ENCODE measurements at regions not wholly inside any gene's neighbourhood (a gene's known extent, or its start where the extent isn't known, plus 50 kb on each side); places are given as distances from the start of the nearest gene placed in this dataset.

- Mint-ChIP-seq H3K4me3 (no peak overlapping the region), H3K27ac (no peak overlapping the region), H3K27me3 (ENCODE audit: low read depth in 3 of 3) (peaks cover 0 to 2% (median 0%) of the 10 kb centered on the region in 3 donors), H3K4me1 (no peaks in the 10 kb centered on the region), H3K9me3 (peaks cover 22 to 54% (median 43%) of the 10 kb centered on the region in 7 donors), H3K36me3 (no peaks in the 10 kb centered on the region)
- H3K36me3 ChIP-seq (replicated peaks in 1 of 2; ENCODE audit: control insufficient read depth in 1 of 2, insufficient read depth in 2 of 2, low read length in 2 of 2) = no peaks in the 10 kb centered on the region
- H3K4me3 ChIP-seq (replicated peaks in 1 of 3; ENCODE audit: low read depth in 2 of 3, low read length in 3 of 3) = no peak overlapping the region
- H2AFZ ChIP-seq (ENCODE audit: insufficient read depth, low read depth, low read length, poor library complexity, severe bottlenecking) = no peak overlapping the region
- no peaks in the 10 kb centered on the region for H3K4me1 ChIP-seq (ENCODE audit: control insufficient read depth in 1 of 2, insufficient read depth in 2 of 2, low read length in 2 of 2)
- no peak overlapping the region for H3K4me2 ChIP-seq (replicated peaks; ENCODE audit: extremely low read depth, low read length, poor library complexity, severe bottlenecking)
- no peak overlapping the region for H3K27ac ChIP-seq (ENCODE audit: low read depth in 1 of 2, low read length in 2 of 2)
- H4K20me1 ChIP-seq (ENCODE audit: insufficient read depth, low read length) = no peaks in the 10 kb centered on the region
- no peaks in the 10 kb centered on the region for H3K79me2 ChIP-seq (ENCODE audit: insufficient read depth, low read length)
- no peaks in the 10 kb centered on the region for H3K27me3 ChIP-seq (ENCODE audit: control insufficient read depth in 2 of 2, insufficient read depth in 2 of 2, low read length in 2 of 2)
- DNase-seq = no peak
- WGBS (ENCODE audit: insufficient coverage) = no CpG with 5 or more reads among the region's 1 CpG
- H3K9ac ChIP-seq (ENCODE audit: insufficient read depth, low read length, poor library complexity, severe bottlenecking) = no peak overlapping the region
- no peak for TF ChIP-seq CTCF (IDR thresholded peaks at IDR 0.05)
- intact Hi-C loops (cut with micrococcal nuclease) = no loop called here
- H3K9me3 ChIP-seq (replicated peaks in 1 of 2; ENCODE audit: control insufficient read depth in 1 of 2, insufficient read depth in 1 of 2, low read length in 2 of 2) = peaks cover 29 to 50% of the 10 kb centered on the region in 2 donors
These were observed 189.2 kb downstream of the UXS1 start for GRCh38 chr2:106004851-106005250.

- Histone ChIP-seq H3K36me3 (replicated peaks in 1 of 2; ENCODE audit: control insufficient read depth in 1 of 2, insufficient read depth in 2 of 2, low read length in 2 of 2) (no peaks in the 10 kb centered on the region), H3K27me3 (ENCODE audit: control insufficient read depth in 2 of 2, insufficient read depth in 2 of 2, low read length in 2 of 2) (no peaks in the 10 kb centered on the region), H3K9ac (ENCODE audit: insufficient read depth, low read length, poor library complexity, severe bottlenecking) (no peak overlapping the region), H3K4me2 (replicated peaks; ENCODE audit: extremely low read depth, low read length, poor library complexity, severe bottlenecking) (no peak overlapping the region), H2AFZ (ENCODE audit: insufficient read depth, low read depth, low read length, poor library complexity, severe bottlenecking) (no peak overlapping the region), H4K20me1 (ENCODE audit: insufficient read depth, low read length) (no peaks in the 10 kb centered on the region), H3K27ac (ENCODE audit: low read depth in 1 of 2, low read length in 2 of 2) (no peak overlapping the region), H3K4me1 (ENCODE audit: control insufficient read depth in 1 of 2, insufficient read depth in 2 of 2, low read length in 2 of 2) (no peaks in the 10 kb centered on the region), H3K9me3 (replicated peaks in 1 of 2; ENCODE audit: control insufficient read depth in 1 of 2, insufficient read depth in 1 of 2, low read length in 2 of 2) (peaks cover 36 to 40% of the 10 kb centered on the region in 2 donors), H3K79me2 (ENCODE audit: insufficient read depth, low read length) (no peaks in the 10 kb centered on the region), H3K4me3 (replicated peaks in 1 of 3; ENCODE audit: low read depth in 2 of 3, low read length in 3 of 3) (no peak overlapping the region)
- Mint-ChIP-seq H3K4me1 (no peaks in the 10 kb centered on the region), H3K27me3 (ENCODE audit: low read depth in 3 of 3) (peaks cover 0 to 2% (median 0%) of the 10 kb centered on the region in 3 donors), H3K36me3 (no peaks in the 10 kb centered on the region), H3K27ac (no peak overlapping the region), H3K9me3 (peaks cover 19 to 34% (median 30%) of the 10 kb centered on the region in 7 donors), H3K4me3 (no peak overlapping the region)
- no peak for DNase-seq
- TF ChIP-seq CTCF (IDR thresholded peaks at IDR 0.05) = no peak
- intact Hi-C loops (cut with micrococcal nuclease) = no loop called here
- 54% methylated on average over 3 of the region's 6 CpGs for WGBS (ENCODE audit: insufficient coverage)
These were observed 194.7 kb downstream of the UXS1 start for GRCh38 chr2:105999211-105999989.
